GM12878 (cell line): ENCODE measurements at regions not wholly inside any gene's neighbourhood (a gene's known extent, or its start where the extent isn't known, plus 50 kb on each side); places are given as distances from the start of the nearest gene placed in this dataset.

Source experiments
- ATAC-seq: fragments of 200-7000 bp; cut with Tn5 transposase; 3 replicates; pipeline ENCODE4 v1.9.1; 2020; ENCODE audit warnings: mild to moderate bottlenecking, moderate library complexity
- BruUV-seq: library from RNA; stranded (reverse); fragments of 400-500 nt; replicated peaks from 2 replicates; lab custom pipeline; 2021; lab: Mats Ljungman, UMichigan
- CTCF ChIA-PET: fragments of 300-600 bp; sonication (Branson Sonifier 250); formaldehyde crosslinking; extraction: SDS; loops from one replicate; lab custom pipeline; 2021; ENCODE audit warnings: inconsistent platforms; lab: Yijun Ruan, JAX
- POLR2A ChIA-PET: fragments of 350-600 bp; formaldehyde crosslinking; extraction: SDS; loops from one replicate; lab custom pipeline; 2021; ENCODE audit warnings: inconsistent platforms; lab: Charles Lee
- RAD21 ChIA-PET: fragments of 300-600 bp; sonication (Branson Sonifier 250); formaldehyde crosslinking; loops from one replicate; lab custom pipeline; 2023; ENCODE audit warnings: antibody characterized with exemption; ENCODE audit not compliant: unreplicated experiment; lab: Charles Lee
- SMC1A ChIA-PET: fragments of 300-600 bp; sonication (Branson Sonifier 250); formaldehyde crosslinking; loops from one replicate; lab custom pipeline; 2023; ENCODE audit not compliant: unreplicated experiment, uncharacterized antibody; lab: Charles Lee
- DNase-seq: peaks from one replicate; pipeline ENCODE4 v3.0.0-alpha.2; 2011; ENCODE audit warnings: low read depth, low spot score
- FAIRE-seq: peaks from 3 replicates; lab custom pipeline; 2011; peaks lifted over from hg19 to GRCh38; lab: Jason Lieb, UNC
- H2AFZ ChIP-seq: 2 replicates; pipeline ENCODE4 v1.6.0; 2011; ENCODE audit warnings: low read depth, low read length, control low read depth; ENCODE audit not compliant: control insufficient read depth
- H3K27ac ChIP-seq: 2 replicates; pipeline ENCODE4 v1.5.1; 2011; ENCODE audit warnings: control low read depth; ENCODE audit not compliant: control insufficient read depth, insufficient read depth
- H3K27me3 ChIP-seq, 2 experiments: replicated peaks in 1 of 2; 2 replicates each; pipeline versions ENCODE4 v1.6.0 to v1.6.1; 2011; ENCODE audit warnings: low read length in 1 of 2; ENCODE audit not compliant: control insufficient read depth in 2 of 2, insufficient read depth in 2 of 2
- H3K36me3 ChIP-seq, 2 experiments: 2 replicates each; pipeline ENCODE4 v1.5.1; 2011; ENCODE audit warnings: low read length in 1 of 2; ENCODE audit not compliant: control insufficient read depth in 2 of 2, insufficient read depth in 2 of 2
- H3K4me1 ChIP-seq: 2 replicates; pipeline ENCODE4 v1.6.1; 2011; ENCODE audit warnings: mild to moderate bottlenecking, low read length, moderate library complexity, mixed read lengths; ENCODE audit not compliant: control insufficient read depth, insufficient read depth
- H3K4me2 ChIP-seq: 2 replicates; pipeline ENCODE4 v1.6.0; 2011; ENCODE audit warnings: control low read depth; ENCODE audit not compliant: control insufficient read depth, insufficient read depth
- H3K4me3 ChIP-seq: fragments of 200-600 bp; sonication (generic); 2 replicates; pipeline ENCODE4 v1.5.1; 2016
- H3K79me2 ChIP-seq: 2 replicates; pipeline ENCODE4 v1.6.0; 2011; ENCODE audit warnings: low read length; ENCODE audit not compliant: control insufficient read depth, insufficient read depth
- H3K9ac ChIP-seq: 2 replicates; pipeline ENCODE4 v1.8.0; 2011; ENCODE audit warnings: low read length, control low read depth, mixed read lengths; ENCODE audit not compliant: control insufficient read depth, insufficient read depth
- H3K9me3 ChIP-seq: replicated peaks from 3 replicates; pipeline ENCODE4 v1.5.1; 2011; ENCODE audit warnings: mild to moderate bottlenecking, low read length; ENCODE audit not compliant: control insufficient read depth, insufficient read depth
- H4K20me1 ChIP-seq: 2 replicates; pipeline ENCODE4 v1.6.0; 2011; ENCODE audit not compliant: control insufficient read depth, insufficient read depth
- BRCA1 ChIP-seq: IDR thresholded peaks from 2 replicates; pipeline ENCODE4 v1.6.1; 2011; ENCODE audit warnings: low read depth, low read length, improper control_type of control experiment
- CBX3 ChIP-seq: fragments of 200-600 bp; sonication (generic); IDR thresholded peaks from 2 replicates; pipeline ENCODE4 v1.6.1; 2016; ENCODE audit warnings: low read depth, borderline replicate concordance
- FOS ChIP-seq: IDR thresholded peaks from 3 replicates; pipeline ENCODE4 v1.6.1; 2011; ENCODE audit warnings: borderline replicate concordance; ENCODE audit not compliant: insufficient read length; ENCODE audit errors: extremely low read depth
- JUND ChIP-seq: IDR thresholded peaks from 2 replicates; pipeline ENCODE4 v1.6.1; 2012; ENCODE audit warnings: low read depth, mild to moderate bottlenecking, low read length, improper control_type of control experiment, moderate library complexity
- MTA3 ChIP-seq: IDR thresholded peaks from 2 replicates; pipeline ENCODE4 v1.6.1; 2012; ENCODE audit warnings: low read length, inconsistent platforms, borderline replicate concordance
- NFYB ChIP-seq: IDR thresholded peaks from 2 replicates; pipeline ENCODE4 v1.6.1; 2011; ENCODE audit warnings: low read depth, mild to moderate bottlenecking, low read length, improper control_type of control experiment, moderate library complexity; ENCODE audit not compliant: insufficient read depth
- POU2F2 ChIP-seq: IDR thresholded peaks from 3 replicates; pipeline ENCODE4 v1.6.1; 2011; ENCODE audit warnings: low read depth, mild to moderate bottlenecking, low read length, borderline replicate concordance
- SREBF2 ChIP-seq: IDR thresholded peaks from 2 replicates; pipeline ENCODE4 v1.6.1; 2012; ENCODE audit warnings: mild to moderate bottlenecking, low read length
- WRNIP1 ChIP-seq: IDR thresholded peaks from 2 replicates; pipeline ENCODE4 v1.6.1; 2011; ENCODE audit warnings: low read depth, low read length, improper control_type of control experiment, borderline replicate concordance
- WGBS: methylation state at CpG from one replicate; pipeline ENCODE4 v1.1.6; 2016; ENCODE audit warnings: low lambda C conversion rate; ENCODE audit not compliant: insufficient replicate concordance, insufficient coverage; ENCODE audit errors: missing lambda C conversion rate; 5-methylcytosine and 5-hydroxymethylcytosine counted together
- in situ Hi-C: fragments of 300-500 bp; cut with MboI; formaldehyde crosslinking; loops from 9 replicates; pipeline ENCODE4 v1.14.3; 2018; ENCODE audit warnings: mixed read lengths
- intact Hi-C: fragments of 100-400 bp; cut with micrococcal nuclease; formaldehyde crosslinking; loops from one replicate; pipeline ENCODE4 v1.14.2; 2022; ENCODE audit not compliant: unreplicated experiment

GRCh38 chr11:92797874-92798273, 171.6 kb upstream of the MTNR1B start:
- FAIRE-seq: no peak
- ChIA-PET CTCF (no interaction called here), RAD21 (no interaction called here), POLR2A (no interaction called here), SMC1A (no interaction called here)
- intact Hi-C loops (no loop called here), in situ Hi-C loops (no loop called here)
- BruUV-seq: no TSS peak
- Histone ChIP-seq H3K27me3 (peaks cover 0 to 1% of the 10 kb centered on the region in 2 experiments; a peak in 1 of 4 replicates), H3K4me1 (no peaks in the 10 kb centered on the region), H3K4me3 (no peak overlapping the region), H3K9me3 (no peaks in the 10 kb centered on the region), H3K27ac (no peak overlapping the region), H3K4me2 (no peak overlapping the region), H3K9ac (no peak overlapping the region), H2AFZ (no peak overlapping the region), H4K20me1 (no peaks in the 10 kb centered on the region), H3K36me3 (no peaks in the 10 kb centered on the region), H3K79me2 (no peaks in the 10 kb centered on the region)
- no peak for DNase-seq
- 38% methylated on average over 6 of the region's 6 CpGs for WGBS
- ATAC-seq: no peak
- no peak for TF ChIP-seq FOS
- TF ChIP-seq MTA3: no peak
- TF ChIP-seq CBX3: no peak
- TF ChIP-seq BRCA1: no peak
- TF ChIP-seq SREBF2: no peak
- TF ChIP-seq POU2F2: no peak
- no peak for TF ChIP-seq NFYB

- H3K9me3 ChIP-seq: no peaks in the 10 kb centered on the region
- H4K20me1 ChIP-seq: no peaks in the 10 kb centered on the region
- in situ Hi-C loops: no loop called here
- ChIA-PET RAD21 (no interaction called here), SMC1A (no interaction called here), POLR2A (no interaction called here), CTCF (no interaction called here)
- no peak overlapping the region for H3K4me3 ChIP-seq
- H3K9ac ChIP-seq: no peak overlapping the region
- BruUV-seq: no TSS peak
- no peaks in the 10 kb centered on the region for H3K27me3 ChIP-seq
- H3K79me2 ChIP-seq: no peaks in the 10 kb centered on the region
- H3K27ac ChIP-seq: no peak overlapping the region
- DNase-seq (no peak), ATAC-seq (no peak), FAIRE-seq (no peak)
- TF ChIP-seq WRNIP1 (no peak), JUND (no peak)
- H3K4me1 ChIP-seq: no peaks in the 10 kb centered on the region
- WGBS: 71% methylated on average over 13 of the region's 13 CpGs
- no peaks in the 10 kb centered on the region for H3K36me3 ChIP-seq
- H3K4me2 ChIP-seq: no peak overlapping the region
- no peak overlapping the region for H2AFZ ChIP-seq
- intact Hi-C loops: no loop called here
These were observed 167.8 kb upstream of the MTNR1B start for GRCh38 chr11:92801685-92802084.
